H1 (cell line): ENCODE measurements at regions not wholly inside any gene's neighbourhood (a gene's known extent, or its start where the extent isn't known, plus 50 kb on each side); places are given as distances from the start of the nearest gene placed in this dataset.

Experiments used
- POLR2A ChIP-seq, 2 experiments: IDR thresholded peaks; 1 replicate in 1 of 2; 2 replicates in 1 of 2; pipeline ENCODE4 v1.6.1; 2011; ENCODE audit warnings: low read depth in 2 of 2, low read length in 2 of 2, mild to moderate bottlenecking in 2 of 2; ENCODE audit errors: control extremely low read depth in 1 of 2
- TF ChIP-seq, protein P1 (sequence below), 3 experiments: IDR thresholded peaks; 1 replicate in 2 of 3; 2 replicates in 1 of 3; pipeline versions ENCODE4 v1.5.1 to v1.6.1; 2011; ENCODE audit warnings: low read length in 3 of 3, mild to moderate bottlenecking in 3 of 3, inconsistent platforms in 2 of 3, low read depth in 1 of 3, moderate library complexity in 1 of 3; ENCODE audit not compliant: insufficient read depth in 1 of 3; ENCODE audit errors: control extremely low read depth in 1 of 3
- TF ChIP-seq, protein P2 (sequence below): IDR thresholded peaks from 2 replicates; pipeline ENCODE4 v1.6.1; 2012; ENCODE audit warnings: inconsistent platforms

DNA sequence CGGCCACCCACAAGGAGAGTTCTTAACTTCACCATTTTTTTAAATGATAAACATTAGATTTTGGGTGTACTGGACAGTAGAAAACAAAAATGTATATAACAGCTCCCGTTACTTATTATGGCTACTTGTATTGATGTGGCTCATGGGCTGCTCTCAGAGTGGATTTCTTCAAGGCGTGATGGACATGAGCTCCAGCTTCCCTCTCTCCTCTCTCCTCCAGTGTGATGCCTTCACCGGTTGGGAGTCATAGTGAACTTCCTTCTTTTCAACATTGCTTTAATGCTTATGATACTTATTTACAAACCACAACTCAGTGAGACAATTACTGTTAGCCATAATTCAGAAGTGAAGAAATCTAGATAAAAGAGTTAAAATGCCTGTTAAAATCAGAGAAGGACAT is 515.2 kb downstream of the RNF144A start (continued):
- TF ChIP-seq, protein P1, sequence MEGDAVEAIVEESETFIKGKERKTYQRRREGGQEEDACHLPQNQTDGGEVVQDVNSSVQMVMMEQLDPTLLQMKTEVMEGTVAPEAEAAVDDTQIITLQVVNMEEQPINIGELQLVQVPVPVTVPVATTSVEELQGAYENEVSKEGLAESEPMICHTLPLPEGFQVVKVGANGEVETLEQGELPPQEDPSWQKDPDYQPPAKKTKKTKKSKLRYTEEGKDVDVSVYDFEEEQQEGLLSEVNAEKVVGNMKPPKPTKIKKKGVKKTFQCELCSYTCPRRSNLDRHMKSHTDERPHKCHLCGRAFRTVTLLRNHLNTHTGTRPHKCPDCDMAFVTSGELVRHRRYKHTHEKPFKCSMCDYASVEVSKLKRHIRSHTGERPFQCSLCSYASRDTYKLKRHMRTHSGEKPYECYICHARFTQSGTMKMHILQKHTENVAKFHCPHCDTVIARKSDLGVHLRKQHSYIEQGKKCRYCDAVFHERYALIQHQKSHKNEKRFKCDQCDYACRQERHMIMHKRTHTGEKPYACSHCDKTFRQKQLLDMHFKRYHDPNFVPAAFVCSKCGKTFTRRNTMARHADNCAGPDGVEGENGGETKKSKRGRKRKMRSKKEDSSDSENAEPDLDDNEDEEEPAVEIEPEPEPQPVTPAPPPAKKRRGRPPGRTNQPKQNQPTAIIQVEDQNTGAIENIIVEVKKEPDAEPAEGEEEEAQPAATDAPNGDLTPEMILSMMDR (IDR thresholded peaks at IDR 0.05; ENCODE audit: control extremely low read depth in 1 of 3, insufficient read depth in 1 of 3, low read depth in 1 of 3, low read length in 3 of 3), result no peak
- TF ChIP-seq, protein P2, sequence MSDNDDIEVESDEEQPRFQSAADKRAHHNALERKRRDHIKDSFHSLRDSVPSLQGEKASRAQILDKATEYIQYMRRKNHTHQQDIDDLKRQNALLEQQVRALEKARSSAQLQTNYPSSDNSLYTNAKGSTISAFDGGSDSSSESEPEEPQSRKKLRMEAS, result no peak
- TF ChIP-seq POLR2A (IDR thresholded peaks at IDR 0.05; ENCODE audit: control extremely low read depth in 1 of 2, low read depth in 2 of 2, low read length in 2 of 2), result no peak
